Panc1 (cell line): ENCODE measurements at regions not wholly inside any gene's neighbourhood (a gene's known extent, or its start where the extent isn't known, plus 50 kb on each side); places are given as distances from the start of the nearest gene placed in this dataset.

Experiments used
- ATAC-seq: fragments of 200-7000 bp; cut with Tn5 transposase; 2 replicates; pipeline ENCODE4 v1.9.1; 2020; ENCODE audit warnings: mild to moderate bottlenecking, moderate library complexity
- BruUV-seq: library from RNA; stranded (reverse); fragments of 400-500 nt; replicated peaks from 2 replicates; lab custom pipeline; 2021; lab: Mats Ljungman, UMichigan
- CTCF ChIA-PET: fragments of 300-600 bp; sonication (Branson Sonifier 250); formaldehyde crosslinking; loops from one replicate; lab custom pipeline; 2022; ENCODE audit warnings: antibody characterized with exemption; lab: Charles Lee
- POLR2A ChIA-PET: fragments of 300-600 bp; sonication (Branson Sonifier 250); formaldehyde crosslinking; loops from one replicate; lab custom pipeline; 2022; ENCODE audit warnings: antibody characterized with exemption; lab: Charles Lee
- DNase-seq: peaks from one replicate; pipeline ENCODE4 v3.0.0-alpha.2; 2010; ENCODE audit warnings: low read depth, low spot score
- H3K27ac ChIP-seq: 2 replicates; pipeline ENCODE4 v1.5.1; 2011; ENCODE audit warnings: mild to moderate bottlenecking, low read length, inconsistent platforms
- H3K27me3 ChIP-seq: fragments of 200-500 bp; sonication (Bioruptor generic); 2 replicates; pipeline ENCODE4 v1.6.0; 2014; ENCODE audit warnings: low read length, inconsistent platforms; ENCODE audit not compliant: control insufficient read depth, insufficient read depth
- H3K36me3 ChIP-seq: fragments of 200-500 bp; sonication (Bioruptor generic); 2 replicates; pipeline ENCODE4 v1.5.1; 2014; ENCODE audit warnings: inconsistent platforms, mild to moderate bottlenecking, low read length, moderate library complexity; ENCODE audit not compliant: control insufficient read depth, insufficient read depth
- H3K4me1 ChIP-seq: 2 replicates; pipeline ENCODE4 v1.5.1; 2011; ENCODE audit warnings: inconsistent platforms, mild to moderate bottlenecking, low read length, moderate library complexity; ENCODE audit not compliant: control insufficient read depth, insufficient read depth
- H3K4me3 ChIP-seq, 2 experiments: 2 replicates each; pipeline ENCODE4 v1.5.1; 2011 to 2012; ENCODE audit warnings: low read depth in 2 of 2, low read length in 2 of 2, mild to moderate bottlenecking in 2 of 2, inconsistent platforms in 1 of 2, moderate library complexity in 1 of 2
- H3K9me3 ChIP-seq: fragments of 200-500 bp; sonication (Bioruptor generic); 2 replicates; pipeline ENCODE4 v1.5.1; 2014; ENCODE audit warnings: low read depth, mild to moderate bottlenecking, inconsistent platforms, low read length, moderate library complexity; ENCODE audit not compliant: control insufficient read depth, insufficient read depth
- CTCF ChIP-seq: fragments of 450-650 bp; IDR thresholded peaks from 2 replicates; pipeline ENCODE4 v1.5.1; 2017; ENCODE audit warnings: mild to moderate bottlenecking
- POLR2AphosphoS5 ChIP-seq: IDR thresholded peaks from 2 replicates; pipeline ENCODE4 v1.6.1; 2012; ENCODE audit warnings: mild to moderate bottlenecking, low read depth, low read length, moderate library complexity
- REST ChIP-seq, 2 experiments: IDR thresholded peaks; 2 replicates each; pipeline ENCODE4 v1.6.1; 2011 to 2012; ENCODE audit warnings: low read depth in 2 of 2, control low read depth in 1 of 2, low read length in 1 of 2, mild to moderate bottlenecking in 1 of 2, moderate library complexity in 1 of 2; ENCODE audit not compliant: insufficient read depth in 1 of 2
- SIN3A ChIP-seq: IDR thresholded peaks from 2 replicates; pipeline ENCODE4 v1.6.1; 2012; ENCODE audit warnings: low read depth, mild to moderate bottlenecking, low read length, moderate library complexity, borderline replicate concordance; ENCODE audit not compliant: insufficient read depth
- TCF7L2 ChIP-seq: IDR thresholded peaks from 2 replicates; pipeline ENCODE4 v1.6.1; 2011; ENCODE audit warnings: mild to moderate bottlenecking, low read depth, low read length, inconsistent platforms
- in situ Hi-C: cut with HindIII; loops from 2 replicates; pipeline ENCODE4 v1.10.0; 2016; ENCODE audit warnings: low sequenced_read_pairs, low pct_unique_long_range_greater_than_20kb
- intact Hi-C: fragments of 100-400 bp; cut with micrococcal nuclease; formaldehyde crosslinking; loops from one replicate; pipeline ENCODE4 v1.10.0; 2022; ENCODE audit not compliant: unreplicated experiment

- Histone ChIP-seq H3K27me3 (peaks cover 3% of the 10 kb centered on the region; the same call in 1 of the 2 replicates), H3K9me3 (no peaks in the 10 kb centered on the region), H3K36me3 (no peaks in the 10 kb centered on the region), H3K27ac (no peak overlapping the region), H3K4me1 (no peaks in the 10 kb centered on the region), H3K4me3 (no peak overlapping the region)
- no TSS peak for BruUV-seq
- in situ Hi-C loops: loop anchor here (25.0 kb wide), 1 partner anchor 124 kb away; no protein-coding TSS in a partner anchor
- ATAC-seq: no peak
- POLR2A ChIA-PET: no interaction called here
- intact Hi-C loops: no loop called here
- CTCF ChIA-PET: interaction anchor here (0.5 kb wide), 1 partner anchor 420 kb away, joined by 3 read pairs; no protein-coding TSS in a partner anchor
- no peak for TF ChIP-seq SIN3A
- no peak for TF ChIP-seq CTCF
- no peak for TF ChIP-seq TCF7L2
- TF ChIP-seq POLR2AphosphoS5: no peak
- TF ChIP-seq REST (IDR thresholded peaks at IDR 0.05; ENCODE audit: insufficient read depth in 1 of 2, low read depth in 2 of 2, low read length in 1 of 2): no peak
- DNase-seq: no peak
Observed at GRCh38 chr10:101286248-101287046, 57.2 kb upstream of the LBX1 start.

- H3K9me3 ChIP-seq: no peaks in the 10 kb centered on the region
- no peak for ATAC-seq
- no peaks in the 10 kb centered on the region for H3K4me1 ChIP-seq
- ChIA-PET POLR2A (no interaction called here), CTCF (interaction anchor here (0.5 to 2.1 kb wide), 7 partner anchors 11 to 1344 kb away, joined by 3 to 13 read pairs (median 4); no protein-coding TSS in a partner anchor)
- H3K27ac ChIP-seq: no peak overlapping the region
- H3K4me3 ChIP-seq: no peak overlapping the region
- TF ChIP-seq CTCF: no peak
- no peaks in the 10 kb centered on the region for H3K36me3 ChIP-seq
- peaks cover 3% of the 10 kb centered on the region; the same call in 1 of the 2 replicates for H3K27me3 ChIP-seq
- no TSS peak for BruUV-seq
- intact Hi-C loops (no loop called here), in situ Hi-C loops (loop anchor here (25.0 kb wide), 1 partner anchor 125 kb away; no protein-coding TSS in a partner anchor)
- no peak for DNase-seq
Observed at GRCh38 chr10:101287183-101287996, 58.1 kb upstream of the LBX1 start.
